GM12864 (cell line): ENCODE measurements at regions not wholly inside any gene's neighbourhood (a gene's known extent, or its start where the extent isn't known, plus 50 kb on each side); places are given as distances from the start of the nearest gene placed in this dataset.

Experiments used
- DNase-seq: peaks from one replicate; pipeline ENCODE4 v3.0.0-alpha.2; 2011; ENCODE audit warnings: low read depth
- H3K4me3 ChIP-seq: 2 replicates; pipeline ENCODE4 v1.5.1; 2011; ENCODE audit warnings: mild to moderate bottlenecking, low read depth, low read length, control low read depth
- TF ChIP-seq, protein P1 (sequence below): IDR thresholded peaks from 2 replicates; pipeline ENCODE4 v1.5.1; 2011; ENCODE audit warnings: low read depth, mild to moderate bottlenecking, moderate library complexity, low read length, control low read depth, inconsistent platforms; ENCODE audit errors: missing control alignments

DNA sequence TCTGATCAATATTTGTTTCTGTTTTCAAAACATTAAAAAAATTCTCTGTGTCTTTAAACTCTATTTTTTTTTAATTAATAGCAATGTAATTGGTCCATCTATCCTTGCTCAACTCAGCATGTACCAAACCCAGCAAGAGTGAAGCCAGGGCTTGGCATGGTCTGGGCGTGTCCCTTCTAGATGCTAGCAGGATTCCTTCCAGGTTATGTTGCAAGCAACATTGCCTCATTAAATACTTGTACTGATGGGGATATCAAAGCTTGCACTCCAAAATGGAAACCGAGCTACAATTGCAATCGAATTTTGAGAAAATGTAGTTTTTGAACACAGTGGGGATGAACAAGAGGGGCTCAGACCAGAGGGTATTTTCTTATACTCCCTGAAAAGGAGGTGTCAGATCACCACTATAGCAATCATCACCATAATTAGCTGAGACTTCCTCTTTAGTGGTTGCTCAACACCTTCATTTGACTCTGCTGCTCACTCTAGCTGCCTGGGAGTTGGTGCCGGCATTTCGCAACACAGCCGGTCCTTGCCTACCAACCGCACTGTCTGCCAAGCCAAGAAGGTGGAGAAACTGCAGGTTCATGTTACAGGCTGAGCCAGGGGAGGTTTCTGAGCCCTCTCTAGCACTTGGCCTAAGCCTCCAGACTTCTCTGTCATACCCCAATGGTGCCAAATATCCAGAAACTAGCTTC, 67.8 kb upstream of the RALGAPA2 start:
- H3K4me3 ChIP-seq = no peak overlapping the region
- no peak for DNase-seq
- TF ChIP-seq, protein P1, sequence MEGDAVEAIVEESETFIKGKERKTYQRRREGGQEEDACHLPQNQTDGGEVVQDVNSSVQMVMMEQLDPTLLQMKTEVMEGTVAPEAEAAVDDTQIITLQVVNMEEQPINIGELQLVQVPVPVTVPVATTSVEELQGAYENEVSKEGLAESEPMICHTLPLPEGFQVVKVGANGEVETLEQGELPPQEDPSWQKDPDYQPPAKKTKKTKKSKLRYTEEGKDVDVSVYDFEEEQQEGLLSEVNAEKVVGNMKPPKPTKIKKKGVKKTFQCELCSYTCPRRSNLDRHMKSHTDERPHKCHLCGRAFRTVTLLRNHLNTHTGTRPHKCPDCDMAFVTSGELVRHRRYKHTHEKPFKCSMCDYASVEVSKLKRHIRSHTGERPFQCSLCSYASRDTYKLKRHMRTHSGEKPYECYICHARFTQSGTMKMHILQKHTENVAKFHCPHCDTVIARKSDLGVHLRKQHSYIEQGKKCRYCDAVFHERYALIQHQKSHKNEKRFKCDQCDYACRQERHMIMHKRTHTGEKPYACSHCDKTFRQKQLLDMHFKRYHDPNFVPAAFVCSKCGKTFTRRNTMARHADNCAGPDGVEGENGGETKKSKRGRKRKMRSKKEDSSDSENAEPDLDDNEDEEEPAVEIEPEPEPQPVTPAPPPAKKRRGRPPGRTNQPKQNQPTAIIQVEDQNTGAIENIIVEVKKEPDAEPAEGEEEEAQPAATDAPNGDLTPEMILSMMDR = no peak

GRCh38 chr20:20778676-20779075, 66.2 kb upstream of the RALGAPA2 start:
- no peak for DNase-seq
- TF ChIP-seq, protein P1 = no peak
- no peak overlapping the region for H3K4me3 ChIP-seq

DNA sequence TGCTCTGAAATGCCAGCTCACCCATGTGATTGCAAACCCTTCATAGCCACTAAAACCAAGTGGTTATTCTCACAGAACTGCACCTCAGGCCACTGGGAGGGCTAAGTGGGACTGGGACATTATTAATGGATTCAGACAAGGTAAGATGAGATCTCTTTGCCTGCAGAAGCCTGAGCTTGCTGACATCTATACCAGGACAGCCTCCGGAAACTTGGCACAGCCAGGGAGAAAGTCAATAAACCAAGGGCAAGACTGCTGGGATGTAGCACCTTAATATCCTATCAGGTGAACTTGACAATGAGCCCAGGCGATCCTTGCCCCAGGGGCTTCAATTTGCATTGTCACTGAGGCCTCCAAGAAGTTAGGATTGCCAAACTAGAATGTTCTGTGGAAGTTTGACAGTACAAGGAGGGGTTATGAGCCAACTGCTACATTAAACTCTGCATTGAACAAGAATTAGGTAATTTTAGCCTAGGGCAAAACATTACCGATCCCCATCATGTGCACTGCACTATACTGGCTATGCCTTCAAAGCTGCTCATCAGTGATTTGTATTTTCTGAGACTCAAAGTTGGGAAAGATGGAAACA, 60.1 kb upstream of the RALGAPA2 start:
- TF ChIP-seq, protein P1 = no peak
- DNase-seq = no peak
- no peak overlapping the region for H3K4me3 ChIP-seq

- DNase-seq = no peak
- no peak overlapping the region for H3K4me3 ChIP-seq
- TF ChIP-seq, protein P1 = no peak
Observed at GRCh38 chr20:20768202-20768815, 55.9 kb upstream of the RALGAPA2 start.

GRCh38 chr20:20765696-20766365, 53.4 kb upstream of the RALGAPA2 start:
- TF ChIP-seq, protein P1 = no peak
- no peak overlapping the region for H3K4me3 ChIP-seq
- DNase-seq = no peak

DNA sequence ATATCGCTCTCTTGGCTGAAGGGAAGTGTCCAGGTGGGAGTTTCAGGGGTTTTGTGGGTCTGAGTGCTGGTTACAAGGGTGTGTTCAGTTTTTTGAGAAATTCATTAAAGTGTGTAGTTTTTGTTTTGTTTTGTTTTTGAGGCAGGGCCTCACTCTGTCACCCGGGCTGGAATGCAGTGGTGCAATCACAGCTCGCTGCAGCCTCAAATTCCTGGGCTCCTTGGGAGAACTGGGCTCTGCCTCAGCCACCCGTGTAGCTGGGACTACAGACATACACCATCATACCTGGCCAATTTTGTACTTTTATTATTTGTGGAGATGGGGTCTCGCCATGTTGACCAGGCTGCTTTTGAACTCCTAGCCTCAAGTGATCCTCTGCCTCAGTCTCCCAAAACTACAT, 51.2 kb upstream of the RALGAPA2 start:
- no peak overlapping the region for H3K4me3 ChIP-seq
- DNase-seq = no peak
- TF ChIP-seq, protein P1 = no peak
